Right lobe of liver (tissue), 6 donors: ENCODE measurements at regions not wholly inside any gene's neighbourhood (a gene's known extent, or its start where the extent isn't known, plus 50 kb on each side); places are given as distances from the start of the nearest gene placed in this dataset.
A peak's percentile ranks its signal among the peaks of the same experiment; 100 is the strongest.

Experiments
- ATAC-seq, 4 donors: fragments of 200-7000 bp; cut with Tn5 transposase; one replicate each; pipeline ENCODE4 v1.9.1; 2020; ENCODE audit warnings: mild to moderate bottlenecking in 4 of 4, moderate library complexity in 4 of 4
- DNase-seq, 3 donors: peaks; one replicate each; pipeline ENCODE4 v3.0.0-alpha.2; 2020
- H3K27ac ChIP-seq, 3 donors: fragments of 200-600 bp; one replicate each; pipeline ENCODE4 v1.8.0; 2022
- H3K27me3 ChIP-seq, 2 donors: fragments of 200-600 bp; one replicate each; pipeline ENCODE4 v1.8.0; 2022
- H3K36me3 ChIP-seq, 4 donors: fragments of 200-600 bp; sonication (generic) in 1 of 4; one replicate each; pipeline versions ENCODE4 v1.5.1 to v1.8.0; 2017 to 2022; ENCODE audit warnings: control low read depth in 1 of 4
- H3K4me1 ChIP-seq, 4 donors: fragments of 200-600 bp; sonication (generic) in 1 of 4; one replicate each; pipeline versions ENCODE4 v1.5.1 to v1.8.0; 2017 to 2022; ENCODE audit warnings: control low read depth in 1 of 4
- H3K4me3 ChIP-seq, 3 donors: fragments of 200-600 bp; one replicate each; pipeline ENCODE4 v1.8.0; 2022
- H3K9me3 ChIP-seq, 4 donors: fragments of 200-600 bp; sonication (generic) in 1 of 4; one replicate each; pipeline versions ENCODE4 v1.5.1 to v1.8.0; 2017 to 2022; ENCODE audit warnings: control low read depth in 1 of 4
- CTCF ChIP-seq, 4 donors: fragments of 200-600 bp in 3 of 4; fragments of 450-650 bp in 1 of 4; IDR thresholded peaks; one replicate each; pipeline versions ENCODE4 v1.5.1 to v1.8.0; 2016 to 2022; ENCODE audit warnings: antibody characterized with exemption in 4 of 4, mild to moderate bottlenecking in 2 of 4
- POLR2A ChIP-seq: fragments of 450-650 bp; IDR thresholded peaks from one replicate; pipeline ENCODE4 v1.6.1; 2017; ENCODE audit warnings: antibody characterized with exemption, mild to moderate bottlenecking
- WGBS: methylation state at CpG from one replicate; pipeline ENCODE4 v1.1.6; 2018; ENCODE audit warnings: low coverage, low lambda C conversion rate; ENCODE audit not compliant: insufficient coverage; ENCODE audit errors: missing lambda C conversion rate; 5-methylcytosine and 5-hydroxymethylcytosine counted together
- intact Hi-C, 2 donors: fragments of 100-400 bp; cut with DNase I; formaldehyde crosslinking; loops; one replicate each; pipeline versions ENCODE4 v1.11.2 to v1.14.1; 2022
- donor health status: DM: no; HTN: yes; CAD: no.
- donor health status: DM: no; HTN: no; CAD: no.
- donor health status: DM: no; HTN: no; CAD: no.
- donor health status: DM: no; HTN: yes; CAD: no.
- donor health status: DM: no; HTN: yes; CAD: no.

- WGBS, result no CpG with 5 or more reads among the region's 39 CpGs
- Histone ChIP-seq H3K4me1 (no peaks in the 10 kb centered on the region), H3K9me3 (no peaks in the 10 kb centered on the region), H3K27me3 (no peaks in the 10 kb centered on the region), H3K4me3 (no peak overlapping the region), H3K36me3 (no peaks in the 10 kb centered on the region), H3K27ac (no peak overlapping the region)
- ATAC-seq, result no peak
- TF ChIP-seq CTCF (IDR thresholded peaks at IDR 0.05) (no peak), POLR2A (no peak)
- intact Hi-C loops, result no loop called here
- no peak for DNase-seq
These were observed 931.0 kb downstream of the NLGN4Y start for GRCh38 chrY:15455133-15455937.

GRCh38 chrY:15455980-15456469, 931.7 kb downstream of the NLGN4Y start:
- H3K9me3 ChIP-seq, result no peaks in the 10 kb centered on the region
- WGBS, result no CpG with 5 or more reads among the region's 49 CpGs
- no peaks in the 10 kb centered on the region for H3K27me3 ChIP-seq
- H3K36me3 ChIP-seq, result no peaks in the 10 kb centered on the region
- ATAC-seq, result peak in 1 of 4 donors; percentile 86
- no peak overlapping the region for H3K4me3 ChIP-seq
- no peaks in the 10 kb centered on the region for H3K4me1 ChIP-seq
- TF ChIP-seq POLR2A, result no peak
- no peak for TF ChIP-seq CTCF (IDR thresholded peaks at IDR 0.05)
- intact Hi-C loops, result no loop called here
- peak in 1 of 3 donors; percentile 74 for DNase-seq
- H3K27ac ChIP-seq, result no peak overlapping the region

GRCh38 chrY:15456491-15456890, 932.2 kb downstream of the NLGN4Y start:
- Histone ChIP-seq H3K4me3 (no peak overlapping the region), H3K27ac (no peak overlapping the region), H3K36me3 (no peaks in the 10 kb centered on the region), H3K27me3 (no peaks in the 10 kb centered on the region), H3K9me3 (no peaks in the 10 kb centered on the region), H3K4me1 (no peaks in the 10 kb centered on the region)
- TF ChIP-seq POLR2A, result no peak
- no peak for TF ChIP-seq CTCF (IDR thresholded peaks at IDR 0.05)
- no CpG with 5 or more reads among the region's 21 CpGs for WGBS
- intact Hi-C loops, result no loop called here
- ATAC-seq (no peak), DNase-seq (peak in 1 of 3 donors; percentile 40)

- no peak overlapping the region for H3K27ac ChIP-seq
- no peak for TF ChIP-seq CTCF (IDR thresholded peaks at IDR 0.05)
- no peak for TF ChIP-seq POLR2A
- WGBS, result no CpG with 5 or more reads among the region's 3 CpGs
- H3K4me3 ChIP-seq, result no peak overlapping the region
- H3K9me3 ChIP-seq, result no peaks in the 10 kb centered on the region
- DNase-seq, result no peak
- H3K27me3 ChIP-seq, result no peaks in the 10 kb centered on the region
- ATAC-seq, result no peak
- intact Hi-C loops, result no loop called here
- no peaks in the 10 kb centered on the region for H3K4me1 ChIP-seq
- no peaks in the 10 kb centered on the region for H3K36me3 ChIP-seq
These were observed 933.4 kb downstream of the NLGN4Y start for GRCh38 chrY:15457682-15458081.
